GM12872 (cell line): ENCODE measurements at regions not wholly inside any gene's neighbourhood (a gene's known extent, or its start where the extent isn't known, plus 50 kb on each side); places are given as distances from the start of the nearest gene placed in this dataset.

Experiments used
- TF ChIP-seq, protein P1 (sequence below): IDR thresholded peaks from 3 replicates; pipeline ENCODE4 v1.5.1; 2011; ENCODE audit warnings: low read depth, mild to moderate bottlenecking, low read length, moderate library complexity; ENCODE audit not compliant: insufficient read depth

- TF ChIP-seq, protein P1, sequence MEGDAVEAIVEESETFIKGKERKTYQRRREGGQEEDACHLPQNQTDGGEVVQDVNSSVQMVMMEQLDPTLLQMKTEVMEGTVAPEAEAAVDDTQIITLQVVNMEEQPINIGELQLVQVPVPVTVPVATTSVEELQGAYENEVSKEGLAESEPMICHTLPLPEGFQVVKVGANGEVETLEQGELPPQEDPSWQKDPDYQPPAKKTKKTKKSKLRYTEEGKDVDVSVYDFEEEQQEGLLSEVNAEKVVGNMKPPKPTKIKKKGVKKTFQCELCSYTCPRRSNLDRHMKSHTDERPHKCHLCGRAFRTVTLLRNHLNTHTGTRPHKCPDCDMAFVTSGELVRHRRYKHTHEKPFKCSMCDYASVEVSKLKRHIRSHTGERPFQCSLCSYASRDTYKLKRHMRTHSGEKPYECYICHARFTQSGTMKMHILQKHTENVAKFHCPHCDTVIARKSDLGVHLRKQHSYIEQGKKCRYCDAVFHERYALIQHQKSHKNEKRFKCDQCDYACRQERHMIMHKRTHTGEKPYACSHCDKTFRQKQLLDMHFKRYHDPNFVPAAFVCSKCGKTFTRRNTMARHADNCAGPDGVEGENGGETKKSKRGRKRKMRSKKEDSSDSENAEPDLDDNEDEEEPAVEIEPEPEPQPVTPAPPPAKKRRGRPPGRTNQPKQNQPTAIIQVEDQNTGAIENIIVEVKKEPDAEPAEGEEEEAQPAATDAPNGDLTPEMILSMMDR: no peak
Observed at GRCh38 chr11:41788177-41788576, 328.7 kb upstream of the LRRC4C start.

GRCh38 chr11:41789376-41789775 lies 329.9 kb upstream of the LRRC4C start:
- TF ChIP-seq, protein P1: no peak

DNA sequence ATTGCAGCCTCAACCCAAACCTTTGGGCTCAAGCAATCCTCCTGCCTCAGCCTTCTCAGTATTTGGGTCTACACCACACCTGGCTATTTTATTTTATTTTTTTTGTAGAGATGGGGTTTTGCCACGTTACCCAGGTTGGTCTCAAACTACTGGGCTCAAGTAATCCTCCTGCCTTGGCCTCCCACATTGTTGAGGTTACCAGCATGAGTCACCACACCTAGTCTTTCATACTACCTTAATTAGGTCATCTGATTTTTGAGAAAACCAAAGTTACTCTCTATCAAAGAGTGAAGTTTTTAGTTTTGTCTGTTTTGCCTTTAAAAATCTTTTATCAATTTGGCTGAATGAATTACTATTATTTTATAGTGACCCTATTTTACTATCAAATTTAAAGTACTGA lies 335.6 kb upstream of the LRRC4C start:
- TF ChIP-seq, protein P1: no peak

DNA sequence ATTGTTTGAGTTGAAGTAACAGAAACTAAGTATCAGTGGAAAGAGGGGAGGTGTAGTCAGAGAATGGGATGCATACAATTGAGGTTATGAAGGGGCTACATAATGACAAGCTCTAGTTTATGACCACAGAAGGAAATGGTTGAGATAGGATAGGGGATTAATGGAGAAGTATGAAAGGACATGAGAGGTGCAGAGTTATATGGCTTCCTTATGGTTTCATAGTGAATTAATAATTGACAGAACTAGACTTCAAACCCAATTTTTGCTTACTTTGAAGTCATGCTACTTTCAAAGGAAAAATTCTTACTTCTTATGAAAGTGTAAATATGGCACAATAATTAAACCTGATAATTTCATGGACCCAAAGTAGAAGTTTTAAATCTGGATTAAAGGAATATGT lies 340.3 kb upstream of the LRRC4C start:
- TF ChIP-seq, protein P1: no peak

DNA sequence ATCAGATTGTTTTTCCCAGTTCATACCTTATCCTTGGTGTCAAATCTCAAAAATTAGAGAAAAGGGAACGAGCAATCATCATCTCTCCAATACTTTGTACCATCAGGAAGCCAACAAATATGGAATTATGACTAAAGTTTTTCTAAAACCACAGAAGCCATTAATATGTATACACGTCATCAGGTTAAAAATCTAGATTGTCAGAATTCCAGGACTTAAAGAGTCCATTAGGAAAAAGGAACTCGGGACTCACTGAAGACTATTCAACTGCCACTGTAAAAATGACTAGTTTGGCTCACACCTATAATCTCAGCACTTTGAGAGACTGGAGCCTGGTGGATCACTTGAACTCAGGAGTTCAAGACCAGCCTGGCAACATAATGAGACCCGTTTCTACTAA lies 344.4 kb upstream of the LRRC4C start:
- TF ChIP-seq, protein P1: no peak

DNA sequence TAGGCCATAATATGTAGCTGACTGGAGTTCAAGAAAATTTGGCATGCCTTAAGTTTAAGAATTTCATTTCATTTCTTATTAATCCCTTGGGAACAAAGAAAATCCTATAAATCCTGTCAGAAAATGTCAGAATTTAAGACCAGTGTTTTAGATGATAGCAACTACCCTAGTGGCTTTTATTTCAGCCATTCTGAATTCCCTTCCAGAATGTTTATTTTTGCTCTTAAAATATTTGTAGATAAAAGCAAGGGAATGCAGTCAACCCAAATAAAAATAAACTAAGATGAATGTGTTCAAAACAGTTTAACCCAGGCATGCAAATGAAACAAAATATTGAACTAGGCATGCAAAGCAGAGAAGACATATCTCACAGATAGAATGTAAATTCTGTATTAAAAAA lies 356.9 kb upstream of the LRRC4C start:
- TF ChIP-seq, protein P1: no peak

- TF ChIP-seq, protein P1: no peak
Observed at GRCh38 chr11:41826085-41826484, 366.6 kb upstream of the LRRC4C start.

DNA sequence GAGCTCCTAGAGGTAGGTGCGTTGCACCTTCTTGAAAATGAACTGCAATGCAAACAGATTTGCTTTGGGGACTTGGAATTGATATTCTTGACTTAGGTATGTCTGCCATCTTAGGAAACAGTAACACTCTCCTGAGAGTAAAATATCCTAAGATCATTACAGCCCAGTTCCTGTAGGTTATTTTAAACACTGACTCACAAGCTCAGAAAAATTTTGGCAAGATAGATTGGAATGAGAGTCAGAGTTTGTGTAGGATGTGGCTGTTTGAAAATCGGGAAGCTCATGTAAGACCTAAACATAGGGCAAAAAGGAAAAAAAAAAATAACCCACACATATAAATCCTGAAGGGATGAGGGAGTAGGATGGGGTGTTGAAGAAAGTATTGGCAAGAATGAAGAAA lies 377.0 kb upstream of the LRRC4C start:
- TF ChIP-seq, protein P1: no peak
